ENCODE measurements at regions not wholly inside any gene's neighbourhood (a gene's known extent, or its start where the extent isn't known, plus 50 kb on each side); places are given as distances from the start of the nearest gene placed in this dataset.

DNA sequence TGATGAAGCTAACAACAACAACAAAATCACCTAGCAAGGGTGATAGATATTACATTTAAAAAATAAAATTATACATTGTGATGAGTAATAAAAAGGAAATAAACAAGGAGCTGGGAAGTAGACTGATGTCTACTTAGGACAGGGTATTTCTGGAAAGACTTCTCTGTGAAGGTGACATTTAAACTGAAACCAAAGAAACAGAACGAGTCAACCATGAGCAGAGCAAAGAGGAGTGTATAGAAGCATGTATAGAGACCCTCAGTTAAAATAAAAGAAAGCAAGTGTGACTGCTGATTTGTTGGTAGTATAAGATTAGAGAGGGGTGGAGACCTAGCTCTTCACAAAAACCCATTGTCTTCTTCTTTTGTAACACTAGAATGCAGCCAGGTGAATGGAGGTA lies 53.0 kb upstream of the TDRD3 start:
- TF ChIP-seq, protein P1, sequence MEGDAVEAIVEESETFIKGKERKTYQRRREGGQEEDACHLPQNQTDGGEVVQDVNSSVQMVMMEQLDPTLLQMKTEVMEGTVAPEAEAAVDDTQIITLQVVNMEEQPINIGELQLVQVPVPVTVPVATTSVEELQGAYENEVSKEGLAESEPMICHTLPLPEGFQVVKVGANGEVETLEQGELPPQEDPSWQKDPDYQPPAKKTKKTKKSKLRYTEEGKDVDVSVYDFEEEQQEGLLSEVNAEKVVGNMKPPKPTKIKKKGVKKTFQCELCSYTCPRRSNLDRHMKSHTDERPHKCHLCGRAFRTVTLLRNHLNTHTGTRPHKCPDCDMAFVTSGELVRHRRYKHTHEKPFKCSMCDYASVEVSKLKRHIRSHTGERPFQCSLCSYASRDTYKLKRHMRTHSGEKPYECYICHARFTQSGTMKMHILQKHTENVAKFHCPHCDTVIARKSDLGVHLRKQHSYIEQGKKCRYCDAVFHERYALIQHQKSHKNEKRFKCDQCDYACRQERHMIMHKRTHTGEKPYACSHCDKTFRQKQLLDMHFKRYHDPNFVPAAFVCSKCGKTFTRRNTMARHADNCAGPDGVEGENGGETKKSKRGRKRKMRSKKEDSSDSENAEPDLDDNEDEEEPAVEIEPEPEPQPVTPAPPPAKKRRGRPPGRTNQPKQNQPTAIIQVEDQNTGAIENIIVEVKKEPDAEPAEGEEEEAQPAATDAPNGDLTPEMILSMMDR (IDR thresholded peaks at IDR 0.05): no peak
- no peak for TF ChIP-seq POLR2A (IDR thresholded peaks at IDR 0.05)
